Amygdala (tissue), 56 donors: ENCODE measurements at regions not wholly inside any gene's neighbourhood (a gene's known extent, or its start where the extent isn't known, plus 50 kb on each side); places are given as distances from the start of the nearest gene placed in this dataset.

ENCODE experiments used
- DNase-seq, 56 donors: peaks; one replicate each; lab custom pipeline; 2025; lab: John Stamatoyannopoulos, UW

GRCh38 chr15:66832664-66833063, 130.6 kb downstream of the SMAD6 start:
- DNase-seq: no peak

- no peak for DNase-seq
Observed at GRCh38 chr15:66833371-66833770, 131.3 kb downstream of the SMAD6 start.

GRCh38 chr15:66833803-66834202, 131.8 kb downstream of the SMAD6 start:
- DNase-seq: no peak

GRCh38 chr15:66834881-66835878, 133.1 kb downstream of the SMAD6 start:
- peak in 3 of 56 donors; percentile 14 to 59 (median 15) for DNase-seq

GRCh38 chr15:66836231-66837030, 134.4 kb downstream of the SMAD6 start:
- no peak for DNase-seq

GRCh38 chr15:66838202-66838601, 136.2 kb downstream of the SMAD6 start:
- no peak for DNase-seq

GRCh38 chr15:66838671-66839239, 136.7 kb downstream of the SMAD6 start:
- no peak for DNase-seq

GRCh38 chr15:66839506-66840112, 137.6 kb downstream of the SMAD6 start:
- DNase-seq: no peak

- no peak for DNase-seq
Observed at GRCh38 chr15:66840615-66841390, 138.8 kb downstream of the SMAD6 start.

GRCh38 chr15:66841953-66842681, 140.1 kb downstream of the SMAD6 start:
- peak in 24 of 56 donors; percentile 4 to 70 (median 32) for DNase-seq

GRCh38 chr15:66842710-66843441, 140.8 kb downstream of the SMAD6 start:
- peak in 19 of 56 donors; percentile 6 to 73 (median 23) for DNase-seq

- DNase-seq: no peak
Observed at GRCh38 chr15:66843581-66843980, 141.5 kb downstream of the SMAD6 start.

GRCh38 chr15:66844041-66844746, 142.2 kb downstream of the SMAD6 start:
- DNase-seq: no peak

GRCh38 chr15:66844747-66845145, 142.7 kb downstream of the SMAD6 start:
- DNase-seq: no peak

- no peak for DNase-seq
Observed at GRCh38 chr15:66845266-66845785, 143.3 kb downstream of the SMAD6 start.

- DNase-seq: no peak
Observed at GRCh38 chr15:66846031-66846430, 144.0 kb downstream of the SMAD6 start.

GRCh38 chr15:66846811-66847210, 144.8 kb downstream of the SMAD6 start:
- DNase-seq: no peak
